Smooth muscle cell (in vitro differentiated cells): ENCODE measurements at regions not wholly inside any gene's neighbourhood (a gene's known extent, or its start where the extent isn't known, plus 50 kb on each side); places are given as distances from the start of the nearest gene placed in this dataset.

Source experiments
- DNase-seq: peaks from one replicate; lab custom pipeline; 2025; ENCODE audit not compliant: unreplicated experiment; lab: John Stamatoyannopoulos, UW
- H2AFZ ChIP-seq: fragments of 200-600 bp; sonication (generic); 2 replicates; pipeline ENCODE4 v1.6.0; 2016; ENCODE audit warnings: antibody characterized with exemption, low read depth, mild to moderate bottlenecking
- H3F3A ChIP-seq: fragments of 200-600 bp; sonication (generic); 2 replicates; pipeline ENCODE4 v1.6.0; 2017; ENCODE audit warnings: antibody characterized with exemption, low read depth
- H3K27ac ChIP-seq: fragments of 200-600 bp; sonication (generic); 2 replicates; pipeline ENCODE4 v1.5.1; 2016; ENCODE audit warnings: low read depth, mild to moderate bottlenecking
- H3K27me3 ChIP-seq: fragments of 200-600 bp; sonication (generic); 2 replicates; pipeline ENCODE4 v1.6.1; 2016; ENCODE audit warnings: low read depth, mild to moderate bottlenecking
- H3K36me3 ChIP-seq: fragments of 200-600 bp; sonication (generic); 2 replicates; pipeline ENCODE4 v1.5.1; 2016; ENCODE audit warnings: low read depth
- H3K4me1 ChIP-seq: fragments of 200-600 bp; sonication (generic); 2 replicates; pipeline ENCODE4 v1.5.1; 2016; ENCODE audit warnings: low read depth
- H3K4me2 ChIP-seq: fragments of 200-600 bp; sonication (generic); 2 replicates; pipeline ENCODE4 v1.6.0; 2016; ENCODE audit warnings: mild to moderate bottlenecking
- H3K4me3 ChIP-seq: fragments of 200-600 bp; sonication (generic); 2 replicates; pipeline ENCODE4 v1.5.1; 2016; ENCODE audit warnings: mild to moderate bottlenecking
- H3K79me2 ChIP-seq: fragments of 200-600 bp; sonication (generic); 2 replicates; pipeline ENCODE4 v1.6.0; 2016; ENCODE audit warnings: low read depth, mild to moderate bottlenecking
- H3K9ac ChIP-seq: fragments of 200-600 bp; sonication (generic); 2 replicates; pipeline ENCODE4 v1.6.0; 2016; ENCODE audit warnings: low read depth
- H3K9me3 ChIP-seq: fragments of 200-600 bp; sonication (generic); replicated peaks from 2 replicates; pipeline ENCODE4 v1.5.1; 2016; ENCODE audit warnings: low read depth
- H4K20me1 ChIP-seq: fragments of 200-600 bp; sonication (generic); 2 replicates; pipeline ENCODE4 v1.6.0; 2016; ENCODE audit warnings: low read depth
- CTCF ChIP-seq: fragments of 200-600 bp; sonication (generic); IDR thresholded peaks from 2 replicates; pipeline ENCODE4 v1.5.1; 2017; ENCODE audit warnings: borderline replicate concordance, mild to moderate bottlenecking, antibody characterized with exemption; ENCODE audit not compliant: insufficient read depth, poor library complexity, severe bottlenecking
- WGBS: methylation state at CpG from one replicate; pipeline ENCODE4 v1.1.7; 2016; ENCODE audit warnings: low lambda C conversion rate; 5-methylcytosine and 5-hydroxymethylcytosine counted together

- no peaks in the 10 kb centered on the region for H4K20me1 ChIP-seq
- DNase-seq = no peak
- H3K4me2 ChIP-seq = no peak overlapping the region
- no peak for TF ChIP-seq CTCF
- no peak overlapping the region for H3K9ac ChIP-seq
- H3K36me3 ChIP-seq = no peaks in the 10 kb centered on the region
- H3K4me1 ChIP-seq = no peaks in the 10 kb centered on the region
- 94% methylated on average over 1 of the region's 1 CpG for WGBS
- H3K27ac ChIP-seq = no peak overlapping the region
- H3F3A ChIP-seq = no peaks in the 10 kb centered on the region
- no peak overlapping the region for H2AFZ ChIP-seq
- H3K27me3 ChIP-seq = no peaks in the 10 kb centered on the region
- H3K79me2 ChIP-seq = no peaks in the 10 kb centered on the region
- H3K4me3 ChIP-seq = no peak overlapping the region
- H3K9me3 ChIP-seq = no peaks in the 10 kb centered on the region
Observed at GRCh38 chr9:22201256-22201655, 192.2 kb upstream of the CDKN2B start.

GRCh38 chr9:22203371-22204138, 194.4 kb upstream of the CDKN2B start:
- Histone ChIP-seq H4K20me1 (no peaks in the 10 kb centered on the region), H3K27me3 (no peaks in the 10 kb centered on the region), H2AFZ (peak overlapping the region; percentile 89), H3K36me3 (no peaks in the 10 kb centered on the region), H3K4me2 (peak overlapping the region; percentile 69), H3K79me2 (no peaks in the 10 kb centered on the region), H3K4me3 (no peak overlapping the region), H3F3A (no peaks in the 10 kb centered on the region), H3K9me3 (no peaks in the 10 kb centered on the region), H3K9ac (no peak overlapping the region), H3K27ac (peak overlapping the region; percentile 25), H3K4me1 (peaks cover 10% of the 10 kb centered on the region)
- 43% methylated on average over 8 of the region's 8 CpGs for WGBS
- no peak for DNase-seq
- TF ChIP-seq CTCF = no peak

GRCh38 chr9:22204240-22204639, 195.1 kb upstream of the CDKN2B start:
- Histone ChIP-seq H3K4me1 (peaks cover 10% of the 10 kb centered on the region), H3K4me2 (no peak overlapping the region), H3F3A (peaks cover 3% of the 10 kb centered on the region), H3K4me3 (no peak overlapping the region), H3K27ac (peak overlapping the region; percentile 25), H3K27me3 (no peaks in the 10 kb centered on the region), H3K9me3 (no peaks in the 10 kb centered on the region), H3K9ac (no peak overlapping the region), H3K79me2 (no peaks in the 10 kb centered on the region), H4K20me1 (no peaks in the 10 kb centered on the region), H2AFZ (peak overlapping the region; percentile 89), H3K36me3 (no peaks in the 10 kb centered on the region)
- no peak for TF ChIP-seq CTCF
- DNase-seq = no peak
- WGBS = 100% methylated on average over 2 of the region's 2 CpGs

- Histone ChIP-seq H3K4me2 (no peak overlapping the region), H3K4me1 (peaks cover 23% of the 10 kb centered on the region), H3K36me3 (no peaks in the 10 kb centered on the region), H3K27ac (no peak overlapping the region), H3K79me2 (no peaks in the 10 kb centered on the region), H3F3A (peaks cover 24% of the 10 kb centered on the region), H4K20me1 (no peaks in the 10 kb centered on the region), H3K27me3 (no peaks in the 10 kb centered on the region), H2AFZ (no peak overlapping the region), H3K9ac (no peak overlapping the region), H3K4me3 (no peak overlapping the region), H3K9me3 (no peaks in the 10 kb centered on the region)
- 81% methylated on average over 5 of the region's 5 CpGs for WGBS
- TF ChIP-seq CTCF = no peak
- DNase-seq = no peak
Observed at GRCh38 chr9:22206833-22207232, 197.7 kb upstream of the CDKN2B start.
